ENCODE measurements at regions not wholly inside any gene's neighbourhood (a gene's known extent, or its start where the extent isn't known, plus 50 kb on each side); places are given as distances from the start of the nearest gene placed in this dataset.

DNA sequence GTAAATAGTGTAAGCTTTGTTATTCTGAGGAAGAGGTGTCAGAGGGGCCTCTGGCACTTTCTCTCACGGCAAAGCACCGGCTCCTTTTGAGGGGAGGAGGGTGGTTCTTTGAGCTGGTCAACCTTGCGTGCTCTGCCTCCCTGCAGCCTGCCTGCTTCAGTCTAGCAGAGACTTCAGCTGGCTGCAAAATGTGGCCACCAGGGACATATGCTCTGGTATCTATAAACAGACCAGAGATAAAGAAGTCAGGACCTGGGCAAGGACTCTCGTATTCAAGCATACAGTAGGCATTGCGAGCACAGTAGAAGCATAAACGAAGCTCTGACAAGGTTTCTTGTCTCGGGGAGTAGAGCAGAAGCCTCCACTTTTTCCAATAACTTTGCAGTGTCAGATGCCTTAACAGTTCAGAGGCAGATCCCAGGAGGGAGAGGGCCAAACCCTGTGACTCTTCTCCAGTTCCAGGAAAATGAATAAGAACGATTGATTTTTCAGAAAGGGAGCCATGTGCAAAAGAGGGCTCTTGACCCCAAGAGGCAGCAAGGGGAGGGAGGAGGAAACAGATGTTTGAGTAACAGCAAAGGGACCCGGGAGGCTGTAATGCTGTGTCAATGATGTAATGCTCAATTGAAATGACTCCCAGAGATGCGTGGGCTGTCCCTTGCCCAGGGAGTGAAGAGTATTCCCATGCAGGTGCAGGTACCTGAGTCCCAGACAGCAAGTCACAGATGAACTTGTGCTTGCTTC lies 57.9 kb upstream of the TEX13D start:
- ATAC-seq (no peak), DNase-seq (no peak)
- Histone ChIP-seq H3K4me3 (no peak overlapping the region), H3K36me3 (ENCODE audit: low read depth) (no peaks in the 10 kb centered on the region), H3K9me3 (no peaks in the 10 kb centered on the region), H3K4me1 (ENCODE audit: low read depth) (no peaks in the 10 kb centered on the region)
- intact Hi-C loops (cut with DNase I, micrococcal nuclease) = no loop called here
- TF ChIP-seq, protein P1, sequence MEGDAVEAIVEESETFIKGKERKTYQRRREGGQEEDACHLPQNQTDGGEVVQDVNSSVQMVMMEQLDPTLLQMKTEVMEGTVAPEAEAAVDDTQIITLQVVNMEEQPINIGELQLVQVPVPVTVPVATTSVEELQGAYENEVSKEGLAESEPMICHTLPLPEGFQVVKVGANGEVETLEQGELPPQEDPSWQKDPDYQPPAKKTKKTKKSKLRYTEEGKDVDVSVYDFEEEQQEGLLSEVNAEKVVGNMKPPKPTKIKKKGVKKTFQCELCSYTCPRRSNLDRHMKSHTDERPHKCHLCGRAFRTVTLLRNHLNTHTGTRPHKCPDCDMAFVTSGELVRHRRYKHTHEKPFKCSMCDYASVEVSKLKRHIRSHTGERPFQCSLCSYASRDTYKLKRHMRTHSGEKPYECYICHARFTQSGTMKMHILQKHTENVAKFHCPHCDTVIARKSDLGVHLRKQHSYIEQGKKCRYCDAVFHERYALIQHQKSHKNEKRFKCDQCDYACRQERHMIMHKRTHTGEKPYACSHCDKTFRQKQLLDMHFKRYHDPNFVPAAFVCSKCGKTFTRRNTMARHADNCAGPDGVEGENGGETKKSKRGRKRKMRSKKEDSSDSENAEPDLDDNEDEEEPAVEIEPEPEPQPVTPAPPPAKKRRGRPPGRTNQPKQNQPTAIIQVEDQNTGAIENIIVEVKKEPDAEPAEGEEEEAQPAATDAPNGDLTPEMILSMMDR (IDR thresholded peaks at IDR 0.05) = no peak

DNA sequence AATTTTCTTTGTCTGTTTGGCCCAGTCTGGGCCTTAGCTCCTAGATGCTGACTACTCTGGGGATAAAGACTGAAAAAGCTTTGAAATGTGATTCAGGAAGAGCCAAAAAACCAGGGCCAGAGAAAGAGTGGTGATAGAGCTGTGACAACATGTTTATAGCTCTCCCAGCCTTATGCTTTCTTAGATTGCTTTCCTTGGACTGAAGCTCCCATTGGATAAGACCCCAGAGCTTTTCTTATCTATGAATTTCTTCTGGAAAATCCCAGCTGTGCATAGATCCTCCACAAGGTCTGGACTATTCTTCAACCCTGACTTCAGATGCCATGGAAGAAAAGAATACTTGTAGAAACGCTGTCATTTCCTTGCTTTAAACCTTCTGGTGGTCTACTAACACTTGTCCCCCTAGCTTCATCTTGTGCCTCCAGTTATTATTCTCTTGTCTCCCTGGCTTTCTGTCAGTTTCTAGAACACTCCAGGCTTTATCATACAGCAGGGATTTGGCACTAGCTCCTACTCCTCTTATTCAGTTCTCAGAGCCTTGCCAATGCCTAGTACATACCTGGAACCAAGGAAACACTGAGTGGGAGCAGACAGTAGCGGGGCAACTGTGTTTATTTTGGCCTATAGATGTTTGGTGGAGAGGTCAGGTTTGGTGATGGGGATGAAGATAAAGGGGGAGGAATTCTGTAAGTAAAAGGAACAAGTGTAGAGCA lies 57.1 kb upstream of the TEX13D start:
- DNase-seq = no peak
- Histone ChIP-seq H3K4me1 (ENCODE audit: low read depth) (no peaks in the 10 kb centered on the region), H3K36me3 (ENCODE audit: low read depth) (no peaks in the 10 kb centered on the region), H3K9me3 (no peaks in the 10 kb centered on the region), H3K4me3 (no peak overlapping the region)
- intact Hi-C loops (cut with DNase I, micrococcal nuclease) = no loop called here
- TF ChIP-seq, protein P1 (IDR thresholded peaks at IDR 0.05) = no peak
- no peak for ATAC-seq

DNA sequence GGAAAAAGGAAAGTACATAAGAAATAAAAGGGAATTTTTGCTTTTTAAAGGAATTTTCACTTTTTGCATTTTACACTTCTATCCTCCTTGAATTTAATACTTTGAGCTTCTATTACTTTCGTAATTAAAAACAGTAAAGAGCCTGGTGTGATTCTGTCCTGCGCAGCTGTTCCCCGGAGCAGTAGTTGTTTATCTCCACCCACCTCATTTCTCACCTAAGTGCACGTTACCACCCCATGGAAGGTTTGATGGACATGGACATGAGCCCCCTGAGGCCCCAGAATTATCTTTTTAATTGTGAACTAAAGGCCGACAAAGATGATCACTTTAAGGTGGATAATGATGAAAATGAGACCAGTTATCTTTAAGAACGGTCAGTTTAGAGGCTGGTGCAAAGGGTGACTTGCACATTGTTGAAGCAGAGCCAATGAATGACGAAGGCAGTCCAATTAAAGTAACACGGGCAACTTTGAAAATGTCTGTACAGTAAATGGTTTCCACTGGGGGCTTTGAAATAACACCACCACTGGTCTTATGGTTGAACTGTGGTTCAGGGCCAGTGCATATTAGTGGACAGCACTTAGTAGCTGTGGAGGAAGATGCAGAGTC lies 52.1 kb upstream of the TEX13D start:
- TF ChIP-seq, protein P1 (IDR thresholded peaks at IDR 0.05) = no peak
- no peak for ATAC-seq
- no peaks in the 10 kb centered on the region for H3K4me1 ChIP-seq (ENCODE audit: low read depth)
- no peak for DNase-seq
- no peaks in the 10 kb centered on the region for H3K36me3 ChIP-seq (ENCODE audit: low read depth)
- H3K9me3 ChIP-seq = no peaks in the 10 kb centered on the region
- intact Hi-C loops (cut with DNase I, micrococcal nuclease) = no loop called here
- H3K4me3 ChIP-seq = no peak overlapping the region

DNA sequence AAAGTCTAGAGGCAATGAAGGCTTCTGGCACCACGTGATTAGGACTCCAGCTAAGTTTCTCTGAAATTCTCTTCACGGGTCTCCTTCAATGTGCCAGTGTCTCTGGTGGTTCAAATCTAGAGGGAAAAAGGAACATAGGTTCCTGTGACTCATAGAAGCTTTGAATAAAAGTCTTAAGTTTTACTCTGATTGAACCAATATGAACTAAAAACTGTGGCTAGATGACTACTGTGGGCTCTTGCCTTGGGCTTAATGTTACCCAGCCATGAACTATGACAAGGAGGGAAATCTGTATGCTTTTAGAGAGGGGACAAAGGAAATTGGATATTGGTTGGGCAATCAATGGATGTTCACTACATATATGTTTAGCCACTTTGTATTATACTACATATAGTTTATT lies 49.9 kb upstream of the TEX13D start:
- Histone ChIP-seq H3K4me3 (no peak overlapping the region), H3K36me3 (ENCODE audit: low read depth) (no peaks in the 10 kb centered on the region), H3K9me3 (no peaks in the 10 kb centered on the region), H3K4me1 (ENCODE audit: low read depth) (no peaks in the 10 kb centered on the region)
- TF ChIP-seq, protein P1 (IDR thresholded peaks at IDR 0.05) = no peak
- ATAC-seq = no peak
- DNase-seq = no peak
- intact Hi-C loops (cut with DNase I, micrococcal nuclease) = no loop called here
